HG03025 (cell line): ENCODE measurements at regions not wholly inside any gene's neighbourhood (a gene's known extent, or its start where the extent isn't known, plus 50 kb on each side); places are given as distances from the start of the nearest gene placed in this dataset.
"Not testable (repeated sequence)": the region's sequence is repeated elsewhere in the genome, so short reads cannot be mapped to it uniquely, and the experiment has no call there.

ENCODE experiments used
- ATAC-seq: cut with Tn5 transposase; IDR thresholded peaks from one replicate; pipeline ENCODE4 v1.9.1; 2021; ENCODE audit warnings: mild to moderate bottlenecking, moderate library complexity; ENCODE audit not compliant: unreplicated experiment, low FRiP score

DNA sequence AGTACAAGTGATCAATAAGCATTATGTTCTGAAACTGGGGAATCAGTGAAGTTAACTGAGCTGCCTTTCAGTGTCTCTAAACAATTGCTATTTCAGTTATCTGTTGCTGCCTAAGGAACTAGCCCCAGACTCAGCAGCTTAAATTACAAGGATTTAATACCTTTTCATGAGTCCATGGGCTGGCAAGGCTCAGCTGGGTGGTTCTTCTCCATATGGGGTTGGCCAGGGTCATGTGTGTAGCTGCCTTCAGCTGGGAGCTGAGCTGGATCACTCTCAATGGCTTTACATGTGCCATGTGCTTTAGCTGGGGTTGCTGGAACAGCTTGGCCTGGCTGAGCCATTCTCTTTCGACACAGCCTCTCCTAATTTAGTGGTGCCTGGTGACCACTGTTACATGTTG lies 295.0 kb upstream of the NCAM1 start:
- ATAC-seq = no peak

DNA sequence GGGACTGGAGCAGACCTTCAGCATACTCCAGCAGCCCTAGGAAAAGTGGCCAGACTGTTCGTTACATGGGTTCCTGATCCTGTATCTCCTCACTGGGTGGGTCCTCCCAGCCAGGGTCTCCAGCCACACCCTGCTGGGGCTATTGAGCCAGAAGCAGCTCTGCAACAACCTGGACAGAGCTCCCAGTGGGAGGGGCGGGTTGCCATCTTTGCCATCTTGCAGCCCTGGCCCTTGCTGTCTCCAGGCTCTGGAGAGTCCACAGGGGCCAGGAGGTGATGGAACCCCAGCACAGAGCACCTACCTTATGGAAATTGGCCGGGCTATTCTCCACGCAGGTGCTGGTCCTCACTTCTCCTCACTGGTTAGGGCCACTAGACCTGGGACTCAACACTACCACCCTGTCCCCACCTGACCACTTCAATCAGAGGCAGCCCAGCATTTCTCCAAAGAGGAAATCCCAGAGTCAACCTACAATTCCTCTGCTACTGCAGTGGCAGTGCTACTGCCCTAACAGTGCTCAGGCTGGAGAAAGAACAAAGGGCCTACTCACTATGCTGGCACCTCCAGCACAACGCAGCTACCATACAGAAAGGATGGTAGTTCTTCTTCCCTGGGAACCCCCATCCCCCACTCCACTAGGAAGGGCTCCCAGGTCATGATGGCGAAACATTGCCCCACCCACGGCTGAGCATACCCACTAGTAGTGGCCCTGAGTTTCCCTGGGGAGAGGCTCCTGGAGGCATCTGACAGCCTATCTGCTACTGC lies 290.2 kb upstream of the NCAM1 start:
- no peak for ATAC-seq

DNA sequence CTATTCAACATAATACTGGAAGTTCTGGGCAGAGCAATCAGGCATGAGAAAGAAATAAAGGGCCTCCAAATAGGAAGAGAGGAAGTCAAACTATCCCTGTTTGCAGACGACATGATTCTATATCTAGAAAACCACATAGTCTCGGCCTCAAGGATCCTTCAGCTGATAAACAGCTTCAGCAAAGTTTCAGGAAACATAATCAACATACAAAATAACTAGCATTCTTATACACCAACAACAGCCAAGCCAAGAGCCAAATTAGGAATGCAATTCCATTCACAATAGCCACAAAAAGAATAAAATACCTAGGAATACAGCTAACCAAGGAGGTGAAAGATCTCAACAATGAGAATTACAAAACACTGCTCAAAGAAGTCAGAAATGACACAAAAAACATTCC lies 287.8 kb upstream of the NCAM1 start:
- ATAC-seq = not testable (repeated sequence)

DNA sequence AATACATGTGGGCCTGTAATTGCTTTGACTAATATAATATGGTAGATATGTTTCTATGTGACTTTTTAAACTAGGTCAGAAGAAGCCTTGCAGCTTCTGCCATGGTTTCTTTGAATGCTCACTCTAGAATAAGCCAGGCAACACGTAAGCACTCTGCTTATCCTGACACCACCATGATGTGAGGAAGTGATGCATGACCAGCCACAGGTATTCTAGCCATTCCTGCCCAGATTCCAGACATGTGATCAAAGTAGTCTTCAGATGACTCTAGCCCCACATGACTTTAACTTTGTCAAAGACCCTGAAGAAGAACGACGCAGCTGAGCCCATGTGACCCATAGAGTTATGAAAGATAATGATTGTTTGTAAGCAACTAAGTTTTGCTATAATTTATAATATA lies 276.1 kb upstream of the NCAM1 start:
- no peak for ATAC-seq

DNA sequence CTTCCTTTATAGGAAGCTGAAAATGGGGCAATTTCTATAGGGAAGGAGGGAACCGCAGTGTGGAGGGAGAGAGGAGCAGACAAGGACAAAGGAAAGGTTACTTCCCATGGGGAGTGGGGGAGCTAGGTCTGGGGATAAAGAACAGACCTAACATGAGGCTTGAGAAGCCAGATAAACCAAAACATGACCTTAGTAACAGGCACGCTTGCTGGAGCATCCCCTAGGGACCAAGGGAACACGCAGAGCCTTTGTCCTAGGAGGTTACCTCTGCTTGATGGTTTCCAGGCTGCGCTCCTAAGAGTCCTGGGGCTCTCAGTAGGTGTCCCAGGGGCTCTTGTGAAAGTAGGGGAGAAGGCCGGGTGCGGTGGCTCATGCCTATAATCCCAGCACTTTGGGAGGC lies 271.4 kb upstream of the NCAM1 start:
- ATAC-seq = no peak

DNA sequence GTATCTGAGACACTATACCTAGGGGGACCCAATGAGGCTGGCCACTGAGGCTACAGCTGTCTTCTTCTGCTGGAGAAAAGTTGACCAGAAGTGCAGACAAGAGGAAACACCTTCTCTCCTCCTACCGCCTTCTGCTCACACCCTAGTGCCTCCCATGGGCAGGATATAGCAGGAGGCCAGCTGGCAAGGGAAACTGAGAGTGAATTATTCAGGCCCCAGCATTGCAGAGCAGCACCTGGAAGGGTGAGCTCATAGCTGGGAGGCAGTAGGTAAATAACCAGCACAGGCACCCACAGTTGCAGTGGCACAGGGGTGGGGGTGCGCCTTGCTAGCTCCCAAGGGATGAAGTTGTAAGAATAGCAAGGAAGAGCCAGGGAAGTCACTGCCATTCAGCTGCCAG lies 267.4 kb upstream of the NCAM1 start:
- ATAC-seq = no peak

DNA sequence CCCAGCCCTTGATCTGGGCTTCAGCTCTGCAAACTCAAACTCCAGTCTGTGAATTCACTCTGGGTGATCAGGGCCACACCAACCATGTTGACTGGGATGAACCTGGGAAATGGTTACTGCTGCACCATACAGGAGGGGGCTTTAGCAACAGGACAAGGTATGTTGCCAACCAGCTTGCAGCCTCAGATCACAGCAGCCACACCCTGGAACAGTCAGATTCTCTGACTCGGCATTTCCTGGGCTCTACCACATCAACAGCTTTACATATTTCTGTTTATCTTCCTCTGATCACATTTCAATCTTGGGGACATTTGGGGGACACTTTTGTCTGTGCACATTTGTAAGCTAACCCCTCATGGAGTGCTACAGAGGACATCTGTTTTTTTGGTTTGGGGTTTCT lies 267.0 kb upstream of the NCAM1 start:
- no peak for ATAC-seq

DNA sequence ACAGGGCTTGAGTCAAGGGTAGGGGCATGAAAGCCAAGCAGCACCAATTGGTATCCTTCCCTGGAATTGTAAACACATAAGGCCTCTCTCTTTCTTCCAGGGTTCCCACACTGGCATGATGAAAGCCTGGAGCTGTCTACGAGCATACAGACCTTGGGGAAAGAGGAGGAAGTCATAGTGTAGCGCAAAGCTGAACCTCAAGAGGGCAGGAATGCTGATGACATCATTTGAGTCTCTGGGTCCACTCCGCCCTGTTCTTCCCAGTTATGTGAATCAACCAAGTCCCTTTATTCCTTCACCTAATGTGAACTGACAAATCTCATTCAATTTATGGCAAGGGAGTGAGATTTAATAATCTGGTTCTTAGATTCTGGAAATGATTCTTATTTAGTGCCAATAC lies 266.4 kb upstream of the NCAM1 start:
- ATAC-seq = no peak

DNA sequence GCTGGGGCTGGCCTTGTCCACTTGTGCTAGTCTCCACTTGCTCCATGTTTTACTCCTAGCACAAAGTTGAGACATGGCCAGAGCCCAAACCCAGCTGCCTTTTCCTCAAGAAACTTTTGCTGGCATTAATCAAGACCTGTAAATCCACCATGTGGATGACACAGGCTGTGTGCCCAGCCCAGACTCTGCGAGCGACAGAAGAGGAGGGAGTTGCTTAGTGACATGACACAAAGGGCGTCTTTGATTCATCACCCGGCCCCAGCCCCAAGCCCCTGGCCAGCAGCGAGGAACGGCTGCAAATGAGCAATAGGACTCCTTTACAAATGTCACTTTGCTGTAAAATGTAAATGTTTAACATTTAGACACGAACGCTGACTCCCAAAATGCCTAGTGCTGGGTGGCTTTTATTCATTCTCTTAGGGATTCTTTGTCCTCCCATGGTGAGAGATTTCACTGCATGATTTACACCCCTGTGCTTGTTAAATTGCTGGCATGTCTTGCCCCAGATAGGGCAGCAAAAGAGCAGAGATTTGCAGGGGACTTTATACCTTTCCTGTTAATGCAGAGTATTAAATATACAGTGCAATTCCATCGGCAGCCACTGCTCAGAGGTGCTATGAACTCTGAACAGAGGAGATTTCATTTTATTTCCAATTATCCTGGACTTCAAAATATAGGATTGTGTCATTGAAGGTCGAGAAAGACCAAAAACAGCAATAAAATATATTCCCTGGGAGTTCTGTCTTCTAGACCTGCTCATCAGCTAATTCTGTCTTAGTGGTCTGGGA lies 263.6 kb upstream of the NCAM1 start:
- no peak for ATAC-seq

DNA sequence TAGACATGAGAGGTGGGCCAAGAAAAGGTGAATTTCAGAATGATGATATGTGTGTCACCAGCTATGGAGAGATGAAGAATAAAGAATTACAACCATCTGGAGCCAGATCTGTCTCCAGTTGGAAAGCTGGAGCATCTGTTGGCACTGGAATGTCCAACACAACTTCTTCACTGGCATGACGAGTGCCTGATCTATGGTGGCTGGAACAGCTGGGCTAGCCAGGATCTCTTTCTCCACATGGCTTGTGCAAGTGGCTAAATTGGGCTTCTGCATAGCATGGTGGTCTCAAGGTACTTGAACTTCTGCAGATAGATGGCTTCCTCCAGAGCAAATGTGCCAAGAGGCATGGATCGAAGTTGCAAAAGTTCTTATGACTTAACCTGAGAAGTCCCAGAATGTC lies 256.1 kb upstream of the NCAM1 start:
- ATAC-seq = no peak

DNA sequence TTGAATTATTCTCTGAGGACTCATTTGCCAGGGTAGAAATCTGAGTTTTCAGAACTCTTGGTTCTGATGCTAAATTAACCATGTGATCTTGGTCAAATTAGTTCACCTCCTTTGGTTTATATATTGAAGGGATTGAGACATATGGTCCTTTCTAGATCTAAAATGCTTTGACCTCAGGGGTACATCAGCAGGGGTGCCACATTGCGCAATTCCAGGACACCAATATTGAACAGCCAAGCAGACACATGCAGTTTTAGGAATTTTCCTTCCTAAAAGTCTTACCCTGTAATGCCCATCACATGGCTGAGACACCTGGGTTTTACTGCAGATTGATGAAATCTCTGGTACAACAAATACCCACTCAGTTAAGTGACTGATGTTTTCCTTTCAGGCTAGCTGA lies 254.4 kb upstream of the NCAM1 start:
- no peak for ATAC-seq

DNA sequence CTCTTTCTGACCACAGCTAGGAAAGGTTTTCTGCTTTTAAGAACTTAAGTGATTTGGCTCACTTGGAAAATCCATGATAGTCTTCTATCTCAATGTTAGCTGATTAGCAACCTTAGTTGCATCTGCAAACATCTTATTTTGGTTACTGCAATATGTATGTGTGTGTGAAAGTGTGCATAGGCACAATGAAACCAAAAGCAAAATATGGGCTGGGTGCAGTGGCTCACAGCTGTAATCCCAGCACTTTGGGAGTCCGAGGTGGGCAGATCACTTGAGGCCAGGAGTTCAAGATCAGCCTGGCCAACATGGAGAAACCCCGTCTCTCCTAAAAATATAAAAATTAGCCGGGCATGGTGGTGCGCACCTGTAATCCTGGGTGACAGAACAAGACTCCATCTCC lies 246.9 kb upstream of the NCAM1 start:
- not testable (repeated sequence) for ATAC-seq

DNA sequence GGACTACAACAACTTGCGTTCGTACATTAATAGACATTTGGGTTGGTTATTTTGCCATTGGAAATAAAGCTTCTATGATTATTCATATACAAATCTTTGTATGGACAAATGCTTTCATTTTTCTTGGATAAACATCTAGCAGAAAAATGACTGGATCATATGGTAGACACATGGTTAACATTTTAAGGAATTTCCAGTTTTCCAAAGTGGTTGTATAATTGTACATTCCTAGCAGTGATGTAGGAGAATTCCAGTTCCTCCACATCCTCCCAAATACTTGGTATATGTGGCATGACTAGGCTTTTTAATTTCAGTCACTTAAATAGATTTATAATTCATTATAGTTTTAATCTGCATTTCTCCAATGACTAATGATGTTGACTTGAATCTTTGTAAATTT lies 246.2 kb upstream of the NCAM1 start:
- ATAC-seq = no peak

DNA sequence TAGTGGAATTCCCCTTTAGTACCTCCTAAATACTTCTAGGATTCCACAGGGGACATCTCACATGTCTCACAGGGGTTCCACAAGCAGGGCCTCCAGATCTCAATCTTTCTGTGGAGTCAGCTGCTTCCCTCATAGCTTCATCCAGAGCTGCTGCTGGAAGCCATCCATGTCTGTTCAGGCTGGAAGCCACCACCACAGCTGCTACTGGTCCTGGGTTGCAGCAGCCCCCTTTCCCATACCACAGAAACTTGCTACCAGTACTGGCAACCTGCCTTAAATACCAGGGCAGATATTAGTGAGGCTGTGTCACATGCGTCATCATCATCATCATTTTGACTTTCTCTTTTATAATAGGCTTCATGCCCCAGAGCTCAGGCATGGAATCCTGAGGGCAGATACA lies 242.7 kb upstream of the NCAM1 start:
- ATAC-seq = no peak

DNA sequence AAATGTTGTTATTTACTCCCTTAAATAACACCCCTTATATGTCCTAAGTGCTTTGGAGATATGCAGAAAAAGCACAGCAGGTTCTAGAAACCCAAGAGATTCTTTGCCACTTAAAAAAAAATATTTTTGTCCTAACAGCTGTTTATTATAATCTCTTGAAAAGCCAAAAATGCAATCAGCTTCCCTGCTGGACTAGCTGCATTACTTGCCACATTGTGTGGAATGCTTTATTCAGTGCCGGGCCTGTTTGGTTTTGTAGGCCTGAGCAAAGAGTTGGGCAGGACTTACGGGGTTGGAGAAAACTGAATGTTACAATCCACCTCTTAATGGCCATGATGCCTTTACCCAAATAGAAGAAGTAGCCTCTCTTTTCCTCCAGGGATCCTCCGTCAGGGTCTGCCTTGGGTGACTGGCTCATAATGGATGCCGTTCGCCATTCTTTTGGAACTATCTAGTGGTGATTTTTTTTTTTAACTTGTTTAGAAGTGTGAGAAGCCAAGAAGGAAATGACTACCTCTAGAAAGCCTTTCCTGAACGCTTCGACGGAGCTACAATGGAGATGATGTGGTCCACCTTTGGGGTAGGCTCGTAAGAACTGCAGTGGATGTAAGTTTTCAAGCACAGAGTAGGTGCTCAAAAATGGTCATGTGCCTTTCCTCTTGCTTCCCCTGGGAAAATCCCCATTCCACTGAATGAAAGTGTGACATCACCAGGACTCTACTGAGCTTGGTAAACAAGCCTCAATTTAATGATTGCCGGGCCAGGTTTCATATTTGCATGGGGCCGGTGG lies 241.3 kb upstream of the NCAM1 start:
- ATAC-seq = no peak

DNA sequence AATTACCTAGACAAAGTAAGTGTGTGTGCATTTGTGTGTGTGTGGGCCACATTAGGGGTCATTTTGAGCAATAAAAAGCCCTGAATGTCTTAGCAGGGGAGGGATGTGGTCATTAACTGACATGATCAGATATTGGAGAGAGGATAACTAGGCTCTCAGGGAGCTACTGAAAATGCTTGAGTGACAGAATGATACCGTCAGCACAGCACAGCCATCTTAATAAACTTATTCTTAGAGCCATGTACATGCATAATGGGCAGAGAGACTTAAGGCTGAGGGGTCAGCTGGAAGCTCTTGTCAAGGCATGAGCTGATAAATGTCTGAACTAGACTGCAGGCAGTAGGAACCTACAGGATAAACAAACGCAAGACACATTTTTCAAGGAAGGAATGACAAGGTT lies 239.1 kb upstream of the NCAM1 start:
- ATAC-seq = no peak

DNA sequence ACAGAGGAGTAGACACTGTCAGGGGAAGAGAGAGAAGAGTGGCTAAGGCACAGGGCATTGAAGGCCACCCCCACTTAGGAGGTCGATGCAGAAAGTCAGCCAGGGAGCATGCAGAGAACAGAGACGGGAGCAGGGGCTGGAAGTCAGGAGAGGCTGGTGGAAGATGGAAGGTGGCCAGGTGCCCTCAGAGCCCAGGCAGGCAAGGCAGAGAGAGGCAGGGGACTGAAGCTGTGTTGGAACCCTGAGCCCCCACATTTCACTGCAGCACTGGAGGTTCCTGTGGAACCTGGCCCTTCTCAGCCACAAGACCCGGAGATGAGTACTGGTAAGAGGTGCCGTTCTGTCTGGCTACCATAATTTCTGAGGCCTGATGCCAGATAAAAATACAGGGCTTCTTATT lies 238.3 kb upstream of the NCAM1 start:
- ATAC-seq = no peak

DNA sequence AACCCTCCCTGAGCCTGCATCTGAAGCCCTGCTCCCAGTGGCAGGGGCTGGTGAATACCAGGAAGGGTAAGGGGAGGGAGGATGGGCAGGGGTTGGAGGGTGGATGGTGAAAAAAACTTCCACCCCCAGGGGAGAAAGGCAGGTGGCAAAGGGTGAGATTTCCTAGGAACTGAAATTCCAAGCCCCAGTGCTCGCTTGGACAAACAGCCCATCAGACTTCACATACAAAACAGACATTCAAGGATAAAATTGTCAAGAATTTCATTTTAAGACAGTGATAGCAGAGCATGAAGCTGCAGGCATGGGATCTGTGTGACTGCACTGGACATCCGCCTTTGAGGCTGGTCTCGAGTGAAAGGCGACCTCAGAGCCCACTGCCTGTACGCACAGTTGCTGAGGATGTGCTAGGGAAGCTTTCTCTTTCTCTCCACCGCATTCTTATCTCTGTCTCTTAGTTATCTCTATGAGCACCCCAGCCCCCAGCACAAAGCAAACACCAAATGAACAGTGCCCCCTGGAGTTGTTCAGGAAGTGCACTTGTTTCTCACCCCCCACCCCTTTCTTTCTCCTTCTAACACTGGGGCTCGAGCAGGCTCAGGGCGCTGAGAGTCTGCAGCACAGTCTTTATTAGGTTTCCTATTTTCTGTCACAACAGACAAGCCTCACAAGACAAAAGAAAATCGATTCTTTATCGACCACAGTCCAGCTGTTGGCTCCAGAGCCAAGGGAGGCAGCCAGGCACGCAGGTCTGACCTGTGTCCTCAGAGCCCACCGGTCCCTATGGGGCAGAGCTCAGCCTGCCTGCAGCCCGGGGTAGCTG lies 237.3 kb upstream of the NCAM1 start:
- ATAC-seq = no peak

DNA sequence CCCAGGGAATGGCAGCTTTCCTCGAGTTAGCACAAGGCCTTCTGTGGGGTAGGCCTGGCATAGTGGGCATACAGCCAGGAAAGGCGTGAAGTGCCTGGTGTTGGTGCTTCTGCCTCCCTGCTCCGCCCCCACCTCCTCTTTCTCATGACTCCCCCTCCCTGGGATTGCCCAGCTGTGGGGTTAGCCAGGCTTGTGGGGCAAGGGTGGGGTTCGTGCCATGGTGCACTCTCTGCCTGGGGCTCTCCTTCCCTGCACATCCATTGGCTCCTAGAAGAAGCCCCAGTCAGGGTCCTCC lies 236.8 kb upstream of the NCAM1 start:
- ATAC-seq = no peak

DNA sequence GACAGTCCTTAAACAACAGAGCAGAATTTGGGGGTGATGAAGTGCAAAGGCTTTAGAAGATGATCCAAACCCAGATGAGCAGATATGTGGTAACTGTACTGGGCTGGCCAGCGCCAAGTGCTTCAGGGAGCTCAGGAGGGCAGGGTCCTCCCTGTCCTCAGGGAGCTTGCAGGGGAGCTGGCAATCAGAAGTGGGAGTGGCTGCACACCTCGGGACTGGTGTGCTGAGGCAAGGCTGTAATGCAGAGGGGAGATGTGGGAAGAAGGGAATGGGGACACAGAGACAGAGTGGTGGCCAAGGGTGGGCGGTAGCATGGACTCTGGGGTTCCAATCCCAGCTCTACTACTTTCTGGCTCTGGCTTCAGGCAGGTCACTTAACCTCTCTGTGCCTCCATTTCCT lies 235.6 kb upstream of the NCAM1 start:
- no peak for ATAC-seq

DNA sequence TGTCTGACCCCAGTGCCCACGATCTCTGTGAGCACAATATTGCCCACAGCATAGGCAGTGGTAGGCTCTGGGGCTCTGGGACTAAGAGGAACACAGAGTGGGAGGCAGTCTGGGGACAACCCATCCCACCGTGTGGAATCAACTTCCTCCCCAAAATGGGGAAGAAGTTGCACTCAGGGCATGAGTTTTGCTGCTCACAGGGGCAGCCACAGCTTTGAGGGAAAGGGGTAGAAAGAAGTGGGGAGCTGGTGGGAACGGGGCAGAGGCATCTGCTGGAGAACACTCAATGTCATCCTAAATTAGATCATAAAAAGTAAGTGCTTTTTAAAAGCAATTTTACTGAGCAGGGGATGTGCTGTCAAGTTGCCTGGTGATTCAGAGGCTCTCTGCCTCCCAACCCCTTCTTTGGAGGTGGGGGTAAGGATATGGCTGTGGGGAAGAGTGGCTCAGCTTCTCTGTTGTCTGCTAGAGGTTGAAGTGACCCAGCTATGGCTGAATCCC lies 233.8 kb upstream of the NCAM1 start:
- ATAC-seq = no peak
